Liver (tissue), 8 donors: ENCODE measurements at regions not wholly inside any gene's neighbourhood (a gene's known extent, or its start where the extent isn't known, plus 50 kb on each side); places are given as distances from the start of the nearest gene placed in this dataset.

Source experiments
- DNase-seq: peaks from one replicate; pipeline ENCODE4 v3.0.0-alpha.2; 2017; ENCODE audit warnings: low spot score
- H3K27ac ChIP-seq, 2 donors: one replicate each; pipeline ENCODE4 v1.7.0; 2013; ENCODE audit warnings: inconsistent platforms in 2 of 2, low read length in 2 of 2, control low read depth in 1 of 2, low read depth in 1 of 2, mild to moderate bottlenecking in 1 of 2
- H3K27me3 ChIP-seq, 4 donors: one replicate each; pipeline versions ENCODE4 v1.6.1 to v1.7.0; 2013; ENCODE audit warnings: low read length in 3 of 4, inconsistent platforms in 1 of 4, mild to moderate bottlenecking in 1 of 4, moderate library complexity in 1 of 4; ENCODE audit not compliant: control insufficient read depth in 4 of 4, insufficient read depth in 4 of 4
- H3K36me3 ChIP-seq, 4 donors: one replicate each; pipeline versions ENCODE4 v1.6.1 to v1.7.0; 2013; ENCODE audit warnings: low read length in 3 of 4, mild to moderate bottlenecking in 3 of 4, low read depth in 1 of 4, moderate library complexity in 1 of 4; ENCODE audit not compliant: control insufficient read depth in 4 of 4, insufficient read depth in 3 of 4
- H3K4me1 ChIP-seq, 4 donors: one replicate each; pipeline versions ENCODE4 v1.6.1 to v1.7.0; 2013; ENCODE audit warnings: low read length in 3 of 4, mild to moderate bottlenecking in 3 of 4, moderate library complexity in 1 of 4; ENCODE audit not compliant: control insufficient read depth in 4 of 4, insufficient read depth in 4 of 4
- H3K4me3 ChIP-seq, 3 donors: one replicate each; pipeline versions ENCODE4 v1.6.1 to v1.7.0; 2013; ENCODE audit warnings: low read length in 3 of 3, control low read depth in 1 of 3, low read depth in 1 of 3, mild to moderate bottlenecking in 1 of 3
- H3K9ac ChIP-seq, 2 donors: one replicate each; pipeline ENCODE4 v1.7.0; 2013; ENCODE audit warnings: low read length in 2 of 2, mild to moderate bottlenecking in 2 of 2, moderate library complexity in 2 of 2, control low read depth in 1 of 2, low read depth in 1 of 2
- H3K9me3 ChIP-seq, 4 donors: one replicate each; pipeline versions ENCODE4 v1.6.1 to v1.7.0; 2013; ENCODE audit warnings: low read length in 3 of 4; ENCODE audit not compliant: control insufficient read depth in 4 of 4
- EGR1 ChIP-seq, 2 donors: IDR thresholded peaks; 2 replicates each; pipeline ENCODE4 v1.6.1; 2016 to 2018; ENCODE audit warnings: antibody characterized with exemption in 2 of 2, low read depth in 2 of 2
- FOXA1 ChIP-seq: IDR thresholded peaks from 2 replicates; pipeline ENCODE4 v1.6.1; 2016; ENCODE audit warnings: antibody characterized with exemption
- FOXA2 ChIP-seq: IDR thresholded peaks from 2 replicates; pipeline ENCODE4 v1.6.1; 2016; ENCODE audit warnings: antibody characterized with exemption
- GABPA ChIP-seq, 2 donors: IDR thresholded peaks in 1 of 2; conservative IDR thresholded peaks in 1 of 2; 2 replicates each; pipeline ENCODE4 v1.6.1; 2016; ENCODE audit warnings: antibody characterized with exemption in 2 of 2, mild to moderate bottlenecking in 1 of 2, moderate library complexity in 1 of 2
- HNF4A ChIP-seq, 2 donors: conservative IDR thresholded peaks; 2 replicates each; pipeline ENCODE4 v1.6.1; 2016; ENCODE audit warnings: antibody characterized with exemption in 2 of 2, mild to moderate bottlenecking in 2 of 2
- HNF4G ChIP-seq: IDR thresholded peaks from 2 replicates; pipeline ENCODE4 v1.6.1; 2016; ENCODE audit warnings: antibody characterized with exemption
- JUND ChIP-seq, 2 donors: IDR thresholded peaks; 2 replicates each; pipeline ENCODE4 v1.6.1; 2016; ENCODE audit warnings: antibody characterized with exemption in 2 of 2
- MAX ChIP-seq: IDR thresholded peaks from 2 replicates; pipeline ENCODE4 v1.6.1; 2016; ENCODE audit warnings: antibody characterized with exemption
- NR2F2 ChIP-seq: IDR thresholded peaks from 2 replicates; pipeline ENCODE4 v1.6.1; 2016; ENCODE audit warnings: antibody characterized with exemption
- RAD21 ChIP-seq, 2 donors: IDR thresholded peaks; 2 replicates each; pipeline ENCODE4 v1.6.1; 2016; ENCODE audit warnings: antibody characterized with exemption in 2 of 2, mild to moderate bottlenecking in 2 of 2
- REST ChIP-seq: IDR thresholded peaks from 2 replicates; pipeline ENCODE4 v1.6.1; 2016; ENCODE audit warnings: antibody characterized with exemption, mild to moderate bottlenecking
- RXRA ChIP-seq, 2 donors: IDR thresholded peaks; 2 replicates each; pipeline ENCODE4 v1.6.1; 2017 to 2018; ENCODE audit warnings: antibody characterized with exemption in 2 of 2, mild to moderate bottlenecking in 1 of 2
- SP1 ChIP-seq: IDR thresholded peaks from 2 replicates; pipeline ENCODE4 v1.6.1; 2018; ENCODE audit warnings: antibody characterized with exemption, mild to moderate bottlenecking
- TAF1 ChIP-seq: conservative IDR thresholded peaks from 2 replicates; pipeline ENCODE4 v1.6.1; 2016; ENCODE audit warnings: antibody characterized with exemption, mild to moderate bottlenecking
- YY1 ChIP-seq: IDR thresholded peaks from 2 replicates; pipeline ENCODE4 v1.6.1; 2016; ENCODE audit warnings: antibody characterized with exemption, mild to moderate bottlenecking
- ZBTB33 ChIP-seq: IDR thresholded peaks from 2 replicates; pipeline ENCODE4 v1.6.1; 2016; ENCODE audit warnings: antibody characterized with exemption
- WGBS: extraction: QIAGEN DNeasy Blood & Tissue Kit; methylation state at CpG from one replicate; pipeline ENCODE4 v1.1.7; 2013; 5-methylcytosine and 5-hydroxymethylcytosine counted together
- TF ChIP-seq, protein P1 (sequence below): IDR thresholded peaks from 2 replicates; pipeline ENCODE4 v1.6.1; 2016; ENCODE audit warnings: antibody characterized with exemption
- TF ChIP-seq, protein P2 (sequence below): fragments of 150-350 bp; IDR thresholded peaks from 2 replicates; pipeline ENCODE4 v1.5.1; 2017; ENCODE audit warnings: improper control_type of control experiment, low read depth, low read length; ENCODE audit not compliant: missing input control
- donor health status: healthy.
- donor health status: healthy.
- donor health status: healthy.
- donor health status: healthy.
- donor health status: healthy.

- Histone ChIP-seq H3K27ac (no peak overlapping the region), H3K9me3 (no peaks in the 10 kb centered on the region), H3K9ac (no peak overlapping the region), H3K36me3 (no peaks in the 10 kb centered on the region), H3K27me3 (no peaks in the 10 kb centered on the region), H3K4me1 (peaks cover 0 to 6% (median under 1%) of the 10 kb centered on the region in 4 donors), H3K4me3 (no peak overlapping the region)
- no peak for DNase-seq
- WGBS: 65% methylated on average over 4 of the region's 4 CpGs
- TF ChIP-seq GABPA (IDR thresholded peaks at IDR 0.05 in 1 of 2, conservative IDR thresholded peaks at IDR 0.05 in 1 of 2): no peak
These were observed 209.1 kb upstream of the FAT1 start for GRCh38 chr4:186932631-186933187.

DNA sequence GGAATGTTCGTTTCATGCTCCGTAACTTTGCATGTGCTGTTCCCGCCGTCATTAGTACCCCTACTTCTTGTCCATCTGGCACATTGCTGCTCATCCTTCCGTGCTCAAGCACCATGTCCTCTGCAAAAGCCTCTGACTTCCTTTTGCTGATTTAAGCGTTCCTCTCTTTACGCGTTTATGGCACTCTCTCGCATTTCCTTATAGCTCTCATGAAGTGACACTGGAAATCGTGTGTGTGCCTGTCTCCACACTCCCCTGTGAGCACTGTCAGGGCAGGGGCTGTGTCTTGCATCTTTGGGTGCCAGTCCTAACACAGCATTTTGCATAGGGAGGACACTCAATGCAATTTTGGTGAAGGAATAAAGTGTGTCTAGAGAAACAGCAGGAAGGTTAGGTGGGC lies 210.6 kb upstream of the FAT1 start:
- no peaks in the 10 kb centered on the region for H3K27me3 ChIP-seq
- H3K27ac ChIP-seq: no peak overlapping the region
- WGBS: 81% methylated on average over 10 of the region's 10 CpGs
- no peak overlapping the region for H3K4me3 ChIP-seq
- H3K9ac ChIP-seq: no peak overlapping the region
- no peaks in the 10 kb centered on the region for H3K9me3 ChIP-seq
- H3K4me1 ChIP-seq: peaks cover 0 to 6% (median under 1%) of the 10 kb centered on the region in 4 donors
- DNase-seq: no peak
- TF ChIP-seq, protein P1, sequence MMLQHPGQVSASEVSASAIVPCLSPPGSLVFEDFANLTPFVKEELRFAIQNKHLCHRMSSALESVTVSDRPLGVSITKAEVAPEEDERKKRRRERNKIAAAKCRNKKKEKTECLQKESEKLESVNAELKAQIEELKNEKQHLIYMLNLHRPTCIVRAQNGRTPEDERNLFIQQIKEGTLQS: no peak
- no peak for TF ChIP-seq HNF4A (conservative IDR thresholded peaks at IDR 0.05)
- no peak for TF ChIP-seq EGR1 (IDR thresholded peaks at IDR 0.05; ENCODE audit: low read depth in 2 of 2)
- TF ChIP-seq RXRA (IDR thresholded peaks at IDR 0.05): no peak
- TF ChIP-seq SP1: no peak
- no peak for TF ChIP-seq MAX
- H3K36me3 ChIP-seq: no peaks in the 10 kb centered on the region

DNA sequence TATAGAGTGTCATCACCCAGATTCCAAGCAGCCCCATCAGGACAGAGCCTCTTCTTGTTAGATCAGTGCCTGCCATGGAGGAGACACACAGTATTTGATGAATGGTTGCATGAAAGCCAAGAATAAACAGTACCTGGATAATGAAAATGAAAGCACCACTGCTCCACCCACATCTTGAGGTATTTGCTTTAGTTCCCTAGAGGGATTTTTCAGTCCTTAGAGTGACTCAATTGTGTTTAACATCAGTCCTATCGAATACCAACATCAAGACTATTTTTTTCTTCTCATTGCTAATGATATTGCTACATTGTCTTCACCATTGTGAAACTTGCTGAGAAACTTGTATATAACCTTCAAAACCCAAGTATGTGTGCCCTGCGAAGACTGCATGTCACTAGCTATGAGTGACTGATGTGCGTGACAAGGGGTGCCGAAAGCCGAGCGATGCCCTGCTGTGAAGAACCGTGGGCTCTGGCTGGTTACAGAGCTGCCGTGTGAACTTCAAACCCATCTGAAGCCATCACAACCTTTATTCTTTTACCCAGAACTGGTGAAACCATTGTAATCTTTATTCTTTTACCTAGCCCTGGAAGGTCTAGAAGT lies 211.3 kb upstream of the FAT1 start:
- H3K9me3 ChIP-seq: no peaks in the 10 kb centered on the region
- no peak overlapping the region for H3K9ac ChIP-seq
- H3K4me3 ChIP-seq: no peak overlapping the region
- peaks cover 0 to 6% (median under 1%) of the 10 kb centered on the region in 4 donors for H3K4me1 ChIP-seq
- 93% methylated on average over 8 of the region's 8 CpGs for WGBS
- no peaks in the 10 kb centered on the region for H3K27me3 ChIP-seq
- H3K36me3 ChIP-seq: no peaks in the 10 kb centered on the region
- TF ChIP-seq FOXA2 (no peak), EGR1 (IDR thresholded peaks at IDR 0.05; ENCODE audit: low read depth in 2 of 2) (no peak), REST (no peak), NR2F2 (no peak), FOXA1 (no peak), HNF4G (no peak), JUND (IDR thresholded peaks at IDR 0.05) (no peak), GABPA (IDR thresholded peaks at IDR 0.05 in 1 of 2, conservative IDR thresholded peaks at IDR 0.05 in 1 of 2) (no peak), ZBTB33 (no peak), RAD21 (IDR thresholded peaks at IDR 0.05) (no peak), HNF4A (conservative IDR thresholded peaks at IDR 0.05) (no peak), TAF1 (no peak), RXRA (IDR thresholded peaks at IDR 0.05) (no peak), MAX (no peak), YY1 (no peak)
- TF ChIP-seq, protein P2, sequence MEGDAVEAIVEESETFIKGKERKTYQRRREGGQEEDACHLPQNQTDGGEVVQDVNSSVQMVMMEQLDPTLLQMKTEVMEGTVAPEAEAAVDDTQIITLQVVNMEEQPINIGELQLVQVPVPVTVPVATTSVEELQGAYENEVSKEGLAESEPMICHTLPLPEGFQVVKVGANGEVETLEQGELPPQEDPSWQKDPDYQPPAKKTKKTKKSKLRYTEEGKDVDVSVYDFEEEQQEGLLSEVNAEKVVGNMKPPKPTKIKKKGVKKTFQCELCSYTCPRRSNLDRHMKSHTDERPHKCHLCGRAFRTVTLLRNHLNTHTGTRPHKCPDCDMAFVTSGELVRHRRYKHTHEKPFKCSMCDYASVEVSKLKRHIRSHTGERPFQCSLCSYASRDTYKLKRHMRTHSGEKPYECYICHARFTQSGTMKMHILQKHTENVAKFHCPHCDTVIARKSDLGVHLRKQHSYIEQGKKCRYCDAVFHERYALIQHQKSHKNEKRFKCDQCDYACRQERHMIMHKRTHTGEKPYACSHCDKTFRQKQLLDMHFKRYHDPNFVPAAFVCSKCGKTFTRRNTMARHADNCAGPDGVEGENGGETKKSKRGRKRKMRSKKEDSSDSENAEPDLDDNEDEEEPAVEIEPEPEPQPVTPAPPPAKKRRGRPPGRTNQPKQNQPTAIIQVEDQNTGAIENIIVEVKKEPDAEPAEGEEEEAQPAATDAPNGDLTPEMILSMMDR: no peak
- TF ChIP-seq, protein P1: no peak
- H3K27ac ChIP-seq: no peak overlapping the region
- DNase-seq: no peak
